ENCODE measurements at regions not wholly inside any gene's neighbourhood (a gene's known extent, or its start where the extent isn't known, plus 50 kb on each side); places are given as distances from the start of the nearest gene placed in this dataset.
"Not testable (repeated sequence)": the region's sequence is repeated elsewhere in the genome, so short reads cannot be mapped to it uniquely, and the experiment has no call there.

DNA sequence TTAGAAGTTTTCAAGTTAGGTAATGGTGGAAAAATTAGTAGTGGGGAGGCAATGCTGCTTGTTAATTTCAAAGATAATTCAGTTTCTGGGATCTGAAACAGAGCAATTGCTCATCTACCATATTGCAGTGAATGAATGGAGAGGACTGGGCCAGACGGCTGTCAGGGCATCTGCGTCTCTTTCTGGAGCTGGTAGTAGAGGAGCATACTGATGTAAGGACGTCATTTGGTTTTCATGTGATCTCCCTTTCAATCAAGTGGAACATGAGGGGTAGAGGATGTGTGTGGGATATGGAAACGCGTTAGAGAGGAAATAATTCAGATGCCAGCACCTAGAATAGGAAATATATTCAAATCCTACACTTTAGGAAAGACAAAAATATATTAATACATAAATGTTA lies 490.3 kb downstream of the ADCYAP1 start:
- no peak for DNase-seq (ENCODE audit: low read depth in 3 of 3, low spot score in 1 of 3)

DNA sequence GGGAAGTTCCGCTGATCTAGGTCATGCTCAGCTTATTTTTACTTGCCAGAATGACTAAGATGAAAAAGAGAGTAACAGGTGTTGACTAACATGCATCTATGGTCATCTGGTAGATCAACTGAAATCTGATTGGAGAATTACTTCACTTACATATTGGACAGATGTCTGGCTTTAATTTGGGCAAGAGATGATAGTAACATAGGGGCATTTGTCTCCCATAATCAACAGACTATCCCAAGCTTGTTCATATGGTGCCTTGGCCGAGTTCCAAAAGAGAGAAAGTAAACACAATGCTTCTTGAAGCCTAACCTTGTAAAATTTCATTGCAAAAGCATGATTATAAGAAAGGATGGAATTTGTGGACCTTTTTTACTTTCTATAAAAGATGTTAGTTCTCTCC lies 503.7 kb downstream of the ADCYAP1 start:
- no peak for DNase-seq (ENCODE audit: low read depth in 3 of 3, low spot score in 1 of 3)

DNA sequence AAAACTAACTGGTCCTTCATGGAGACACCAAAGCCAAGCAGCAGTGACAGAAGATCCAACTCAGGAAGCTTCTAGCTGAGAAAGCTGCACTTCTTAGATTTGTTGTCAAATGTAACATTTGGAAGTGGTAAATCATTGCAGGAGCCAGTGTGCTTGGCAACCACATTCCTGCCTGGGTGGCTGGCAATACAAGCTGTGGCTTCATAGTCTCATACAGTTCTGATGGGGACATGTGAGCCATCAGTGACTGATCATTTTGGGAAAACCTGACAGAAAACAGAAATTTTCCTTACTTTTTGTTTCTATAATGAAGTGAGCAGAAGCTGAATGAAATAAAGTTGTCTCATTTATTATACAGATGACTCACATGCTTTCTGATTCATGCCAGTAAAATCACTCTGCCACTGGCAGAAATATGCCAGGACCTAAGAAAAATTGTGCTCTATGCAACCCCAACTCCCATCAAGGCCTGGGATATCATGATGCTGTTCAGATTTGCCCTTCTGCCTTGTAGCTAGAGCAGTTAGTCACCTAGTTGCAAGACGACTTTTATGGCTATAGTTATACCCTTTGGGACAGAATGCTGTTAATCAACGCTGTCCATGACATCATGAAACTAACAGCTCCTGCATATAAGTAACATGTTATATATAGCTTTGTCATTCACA lies 508.1 kb downstream of the ADCYAP1 start:
- no peak for DNase-seq (ENCODE audit: low read depth in 3 of 3, low spot score in 1 of 3)

DNA sequence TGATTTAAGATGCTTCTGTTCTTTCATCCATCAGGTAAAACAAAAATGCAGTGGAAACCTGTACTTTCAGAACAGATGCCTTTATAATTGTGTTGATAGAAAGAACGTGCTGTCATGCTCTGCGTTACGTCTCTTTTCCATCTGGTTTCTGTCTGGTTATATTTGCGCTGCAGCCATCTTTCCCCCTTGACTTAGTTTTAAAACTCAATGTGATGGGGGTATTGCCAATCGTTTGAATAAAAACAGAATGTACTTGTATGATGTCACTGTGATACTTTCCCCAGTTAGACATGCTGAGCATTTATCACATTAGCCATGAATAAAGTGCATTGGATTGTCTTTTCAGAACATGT lies 508.6 kb downstream of the ADCYAP1 start:
- DNase-seq (ENCODE audit: low read depth in 3 of 3, low spot score in 1 of 3) = no peak

DNA sequence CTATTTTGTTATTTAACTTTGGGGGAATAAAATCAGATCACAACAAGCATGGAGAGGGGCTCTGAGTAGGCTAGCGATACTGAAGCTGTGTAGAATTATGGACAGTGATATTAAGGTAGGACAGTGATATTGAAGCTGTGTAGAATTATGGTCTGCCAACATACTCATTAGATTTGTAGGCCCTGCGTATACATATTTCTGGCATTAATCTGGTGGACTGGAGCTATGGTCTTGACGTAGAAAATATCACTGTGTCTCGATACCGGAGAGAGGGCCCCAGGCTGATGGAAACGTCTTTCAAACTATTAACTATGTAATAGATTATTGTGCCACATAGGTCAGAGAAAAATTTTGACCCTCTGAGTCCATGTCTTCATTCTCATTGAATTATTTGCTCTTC lies 511.4 kb downstream of the ADCYAP1 start:
- DNase-seq (ENCODE audit: low read depth in 3 of 3, low spot score in 1 of 3) = no peak

DNA sequence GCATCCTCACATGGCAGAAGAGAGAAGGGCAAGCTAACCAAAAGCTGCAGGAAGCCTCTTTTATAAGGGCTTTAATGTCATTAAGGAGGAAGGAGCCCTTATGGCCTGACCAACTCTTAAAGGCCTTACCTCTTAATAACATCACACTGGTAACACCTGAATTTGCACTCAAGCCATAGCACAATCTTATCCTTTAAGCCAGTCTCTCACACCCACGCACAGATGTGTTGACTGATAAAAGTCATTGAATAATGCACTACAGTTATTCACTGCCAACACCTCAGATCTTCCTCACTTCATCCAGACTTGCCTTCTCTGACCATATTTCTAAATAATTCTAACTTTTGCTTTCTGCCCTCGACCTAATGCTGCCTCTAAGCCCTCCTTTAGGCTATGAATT lies 516.8 kb downstream of the ADCYAP1 start:
- no peak for DNase-seq (ENCODE audit: low read depth in 3 of 3, low spot score in 1 of 3)

DNA sequence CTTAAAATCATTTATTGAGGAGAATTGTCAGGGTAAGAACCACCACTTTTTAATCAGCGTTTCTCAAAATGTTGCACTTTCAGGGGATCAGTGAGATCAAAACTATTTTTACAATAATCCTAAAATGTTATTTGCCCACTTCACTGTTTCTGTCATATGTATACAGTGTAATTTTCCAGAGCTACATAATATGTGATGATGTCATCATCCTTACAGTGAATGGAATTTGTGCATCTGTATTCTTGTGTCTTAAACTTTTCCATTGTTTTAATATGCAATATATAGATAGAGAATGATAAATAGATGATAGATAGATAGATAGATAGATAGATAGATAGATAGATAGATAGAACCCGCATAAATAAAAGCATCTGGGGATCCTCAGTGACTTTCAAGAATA lies 518.0 kb downstream of the ADCYAP1 start:
- no peak for DNase-seq (ENCODE audit: low read depth in 3 of 3, low spot score in 1 of 3)

DNA sequence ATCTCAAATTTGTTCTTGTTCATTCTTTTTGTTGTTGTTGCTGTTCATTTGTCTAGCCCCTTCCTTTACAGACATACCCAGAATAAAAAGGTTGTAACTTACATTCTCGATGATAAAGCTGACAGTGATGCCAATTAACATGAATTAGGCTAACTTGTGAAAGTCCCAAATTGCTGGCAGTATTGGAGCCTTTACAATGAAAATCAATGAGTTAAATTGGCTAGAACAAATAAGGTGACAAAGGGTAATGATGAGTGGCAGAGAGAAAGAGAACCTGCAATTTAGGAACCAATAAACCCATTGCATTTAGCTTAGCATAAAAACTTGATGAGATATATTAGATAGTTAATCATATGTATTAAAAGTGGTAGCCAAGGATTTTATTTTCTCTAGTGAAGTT lies 521.0 kb downstream of the ADCYAP1 start:
- DNase-seq (ENCODE audit: low read depth in 3 of 3, low spot score in 1 of 3) = no peak

DNA sequence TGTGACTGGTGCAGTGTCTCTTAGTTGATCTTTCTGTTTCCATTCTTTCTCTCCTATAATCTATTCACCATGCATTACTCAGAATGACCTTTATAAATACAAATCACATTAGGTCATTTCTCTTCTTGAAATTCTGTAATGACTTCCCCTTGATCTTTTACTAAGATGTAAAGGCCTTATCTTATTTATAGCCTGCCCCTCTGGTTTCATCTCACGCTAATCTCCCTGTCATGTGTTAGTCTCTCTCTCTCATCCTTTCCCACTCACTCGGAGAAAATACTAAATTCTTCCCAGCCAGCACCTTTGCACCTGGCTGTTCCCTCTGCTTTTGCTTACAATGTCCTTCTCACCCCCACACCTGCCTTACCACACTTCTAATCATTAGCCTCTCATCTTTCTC lies 530.8 kb downstream of the ADCYAP1 start:
- DNase-seq (ENCODE audit: low read depth in 3 of 3, low spot score in 1 of 3) = no peak

DNA sequence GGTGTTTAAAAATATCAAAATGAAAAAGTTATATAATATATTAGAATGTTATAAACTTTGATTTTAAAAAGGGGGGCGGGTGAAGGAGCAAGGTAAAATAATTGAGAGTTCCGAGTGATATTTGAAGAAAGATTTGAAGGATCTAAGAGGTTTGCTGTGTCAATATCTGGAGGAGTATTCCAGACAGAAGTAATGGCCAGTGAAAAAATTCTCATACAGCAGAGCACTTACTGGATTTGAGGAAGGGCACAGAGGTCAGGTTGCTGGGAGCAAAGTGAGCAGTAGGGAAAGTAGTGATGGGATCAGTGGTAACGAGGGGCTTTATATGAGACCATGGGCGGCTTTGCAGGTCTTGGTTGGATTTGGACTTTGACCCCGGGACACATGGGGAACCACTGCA lies 531.5 kb downstream of the ADCYAP1 start:
- DNase-seq (ENCODE audit: low read depth in 3 of 3, low spot score in 1 of 3) = no peak

DNA sequence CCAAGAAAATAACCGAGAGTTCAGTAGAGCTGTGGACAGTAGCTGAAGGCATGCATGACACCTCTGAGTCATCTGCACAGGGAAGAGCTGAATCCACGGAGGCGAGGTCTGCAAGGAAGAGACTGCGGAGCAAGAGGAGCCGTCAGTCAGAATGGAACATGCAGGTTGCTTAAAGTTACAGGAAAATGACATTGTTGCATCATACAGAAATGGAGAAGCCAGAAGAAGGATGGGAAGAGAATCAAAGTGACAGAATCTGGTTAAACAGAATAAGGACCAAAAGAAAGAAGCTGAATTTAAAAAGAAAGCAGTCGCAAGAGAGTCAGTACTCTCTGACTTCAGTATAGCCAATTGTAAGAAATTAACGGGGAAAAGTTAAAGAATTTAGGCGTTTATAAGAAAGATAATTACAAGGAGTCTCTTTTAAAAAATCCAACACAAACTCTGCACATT lies 533.8 kb downstream of the ADCYAP1 start:
- no peak for DNase-seq (ENCODE audit: low read depth in 3 of 3, low spot score in 1 of 3)

DNA sequence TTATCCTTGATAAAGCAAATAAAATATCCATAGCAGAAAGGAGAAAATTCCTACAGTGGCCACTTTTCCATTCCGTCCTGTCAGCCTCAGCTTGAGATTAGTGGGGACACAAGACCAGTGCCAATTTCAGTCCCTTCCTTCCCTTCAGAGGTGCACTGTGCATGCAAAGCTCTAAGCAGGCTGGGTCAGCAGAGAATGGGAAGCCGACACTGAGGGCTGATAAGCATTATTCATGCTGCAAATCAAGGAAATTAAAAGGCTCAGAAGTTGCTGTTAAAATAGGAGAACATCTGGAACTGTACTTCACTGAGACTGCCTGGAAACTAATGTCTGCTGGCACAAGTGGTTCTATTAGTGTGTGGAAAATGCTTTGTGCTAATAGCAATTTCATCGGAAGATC lies 534.3 kb downstream of the ADCYAP1 start:
- no peak for DNase-seq (ENCODE audit: low read depth in 3 of 3, low spot score in 1 of 3)

DNA sequence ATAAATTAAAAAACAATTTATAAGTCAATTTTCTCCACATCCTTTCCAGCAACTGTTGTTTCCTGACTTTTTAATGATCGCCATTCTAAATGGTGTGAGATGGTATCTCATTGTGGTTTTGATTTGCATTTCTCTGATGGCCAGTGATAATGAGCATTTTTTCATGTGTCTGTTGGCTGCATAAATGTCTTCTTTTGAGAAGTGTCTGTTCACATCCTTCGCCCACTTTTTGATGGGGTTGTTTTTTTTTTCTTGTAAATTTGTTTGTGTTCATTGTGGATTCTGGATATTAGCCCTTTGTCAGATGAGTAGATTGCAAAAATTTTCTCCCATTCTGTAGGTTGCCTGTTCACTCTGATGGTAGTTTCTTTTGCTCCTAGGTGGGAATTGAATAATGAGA lies 539.4 kb downstream of the ADCYAP1 start:
- DNase-seq (ENCODE audit: low read depth in 3 of 3, low spot score in 1 of 3) = not testable (repeated sequence)

DNA sequence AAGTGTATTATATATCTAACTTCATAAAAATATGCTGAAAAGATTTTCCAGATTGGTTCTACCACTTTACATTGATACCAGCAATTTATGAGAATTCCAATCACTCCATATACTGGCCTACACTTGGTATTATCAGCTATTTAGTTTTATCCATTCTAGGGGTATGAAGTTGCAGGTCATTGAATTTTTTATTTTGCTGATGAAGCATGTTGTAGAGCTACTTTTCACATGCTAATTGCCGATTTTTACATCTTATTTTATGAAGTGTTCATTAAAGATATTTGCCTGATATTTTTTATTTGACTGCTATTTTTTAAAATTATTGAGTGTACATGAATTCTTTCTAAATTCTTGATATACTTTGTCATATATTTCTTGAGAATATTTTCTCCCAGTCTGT lies 542.1 kb downstream of the ADCYAP1 start:
- DNase-seq (ENCODE audit: low read depth in 3 of 3, low spot score in 1 of 3) = no peak

DNA sequence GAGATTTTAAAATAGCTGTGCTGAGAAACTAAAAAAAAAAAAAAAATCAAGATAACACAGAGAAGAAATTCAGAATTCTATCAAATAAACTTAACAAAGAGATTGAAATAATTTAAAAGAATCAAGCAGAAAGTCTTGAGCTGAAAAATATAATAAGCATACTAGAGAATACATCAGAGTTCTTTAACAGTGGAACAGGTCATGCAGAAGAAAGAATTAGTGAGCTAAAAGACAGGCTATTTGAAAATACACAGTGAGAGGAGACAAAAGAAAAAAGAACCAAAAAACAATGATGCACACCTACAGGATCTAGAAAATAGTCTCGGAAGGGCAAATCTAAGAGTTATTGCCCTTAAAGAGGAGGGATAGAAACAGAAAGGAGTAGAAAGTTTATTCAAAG lies 548.1 kb downstream of the ADCYAP1 start:
- DNase-seq (ENCODE audit: low read depth in 3 of 3, low spot score in 1 of 3) = no peak

DNA sequence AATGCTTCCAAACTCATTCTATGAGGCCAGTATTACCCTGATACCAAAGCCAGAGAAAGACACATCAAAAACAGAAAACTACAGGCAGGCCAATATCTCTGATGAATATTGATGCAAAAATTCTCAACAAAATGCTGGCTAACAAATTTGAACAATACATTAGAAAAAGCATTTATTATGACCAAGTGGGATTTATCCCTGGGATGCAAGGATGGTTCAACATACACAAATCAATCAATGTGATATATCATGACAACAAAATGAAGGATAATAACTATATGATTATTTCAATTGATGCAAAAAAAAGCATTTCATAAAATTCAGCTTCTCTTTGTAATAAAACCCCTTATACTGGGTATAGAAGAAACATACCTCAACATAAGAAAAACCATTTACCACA lies 550.9 kb downstream of the ADCYAP1 start:
- no peak for DNase-seq (ENCODE audit: low read depth in 3 of 3, low spot score in 1 of 3)

DNA sequence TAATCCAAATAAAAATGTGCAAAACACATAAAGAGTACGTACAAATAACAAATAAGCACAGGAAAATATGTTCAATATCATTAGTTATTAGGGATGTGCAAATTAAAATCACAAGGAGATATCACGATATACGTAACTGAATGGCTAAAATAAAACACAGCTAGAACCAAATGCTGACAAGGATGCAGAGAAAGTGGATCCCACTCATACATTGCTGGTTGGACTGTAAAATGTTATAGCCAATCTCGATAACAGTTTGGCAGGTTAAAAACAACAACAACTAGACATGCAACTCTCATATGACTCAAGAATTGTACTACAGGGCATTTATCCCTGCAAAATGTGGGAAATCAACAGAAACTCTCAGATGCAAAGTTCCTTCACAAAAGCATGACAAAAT lies 553.9 kb downstream of the ADCYAP1 start:
- no peak for DNase-seq (ENCODE audit: low read depth in 3 of 3, low spot score in 1 of 3)

DNA sequence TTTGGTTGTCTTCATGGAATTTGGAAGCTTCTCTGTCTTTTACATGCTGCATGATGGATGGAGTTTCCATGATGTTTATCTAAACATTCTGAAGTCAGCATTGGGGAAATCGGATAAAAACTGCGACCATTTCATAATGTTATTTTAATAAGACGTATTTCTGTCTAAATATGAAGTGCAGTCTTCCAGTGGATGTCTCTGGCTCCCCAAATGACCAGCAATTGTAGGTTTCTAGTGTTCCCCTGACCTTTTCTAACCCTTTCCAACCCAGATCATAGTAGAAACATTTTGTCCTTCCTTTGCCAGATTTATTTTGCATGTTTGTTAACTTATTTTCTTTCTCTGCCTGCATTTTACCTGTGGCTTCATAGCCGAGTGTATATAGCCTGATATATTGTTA lies 559.3 kb downstream of the ADCYAP1 start:
- DNase-seq (ENCODE audit: low read depth in 3 of 3, low spot score in 1 of 3) = no peak

DNA sequence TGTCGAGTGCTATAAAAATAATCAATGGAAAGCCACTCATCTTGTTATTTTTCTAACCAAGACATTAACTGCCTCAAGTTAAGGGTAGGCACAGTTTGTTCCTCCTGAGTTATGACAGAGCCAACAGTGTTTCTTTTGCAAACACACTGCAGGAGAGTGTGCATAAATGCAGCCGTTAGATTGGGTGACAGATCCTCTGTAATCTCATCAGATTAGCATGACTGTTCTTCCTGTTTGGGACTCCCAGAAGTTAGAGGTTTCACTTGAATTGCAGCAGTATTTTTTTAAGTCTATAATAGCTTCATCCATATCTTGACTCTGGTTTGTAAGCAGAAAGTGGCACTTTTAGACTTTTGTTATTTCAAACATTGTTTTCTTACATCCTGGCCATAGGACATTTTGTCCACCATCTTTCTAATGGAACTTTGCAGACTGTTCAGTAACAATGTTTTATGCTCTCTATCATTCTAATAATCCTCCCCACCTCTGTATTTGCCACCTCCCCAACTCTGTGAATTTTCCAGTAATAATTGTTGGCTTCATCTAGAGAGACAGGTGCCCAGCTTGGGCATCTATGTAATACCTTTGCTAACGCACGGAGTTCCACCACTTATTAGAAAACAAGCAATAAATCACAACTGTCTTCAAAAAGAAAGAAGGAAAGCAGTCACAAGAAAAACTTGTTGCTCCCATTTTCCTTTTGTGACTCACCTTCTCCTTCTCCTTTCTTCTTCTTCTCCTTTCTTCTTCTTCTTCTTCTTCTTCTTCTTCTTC lies 560.0 kb downstream of the ADCYAP1 start:
- no peak for DNase-seq (ENCODE audit: low read depth in 3 of 3, low spot score in 1 of 3)

DNA sequence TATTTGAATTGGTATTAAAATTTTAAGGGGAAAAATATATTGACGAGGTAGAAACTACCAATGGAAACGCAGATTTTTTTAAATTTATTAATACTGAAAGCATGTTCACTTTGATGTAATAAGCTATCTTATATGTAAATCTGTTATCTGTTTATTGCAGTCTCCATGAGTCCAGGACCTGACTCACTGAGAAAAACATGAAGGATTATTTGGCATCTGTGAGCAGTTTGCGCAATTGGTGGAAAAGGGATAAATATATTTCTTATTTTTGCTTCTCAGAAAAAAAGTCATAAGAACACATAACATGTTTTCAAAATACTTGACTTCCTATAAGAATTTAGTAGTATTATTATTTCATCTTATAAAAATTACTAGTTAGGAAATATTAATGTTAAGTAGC lies 561.4 kb downstream of the ADCYAP1 start:
- no peak for DNase-seq (ENCODE audit: low read depth in 3 of 3, low spot score in 1 of 3)

DNA sequence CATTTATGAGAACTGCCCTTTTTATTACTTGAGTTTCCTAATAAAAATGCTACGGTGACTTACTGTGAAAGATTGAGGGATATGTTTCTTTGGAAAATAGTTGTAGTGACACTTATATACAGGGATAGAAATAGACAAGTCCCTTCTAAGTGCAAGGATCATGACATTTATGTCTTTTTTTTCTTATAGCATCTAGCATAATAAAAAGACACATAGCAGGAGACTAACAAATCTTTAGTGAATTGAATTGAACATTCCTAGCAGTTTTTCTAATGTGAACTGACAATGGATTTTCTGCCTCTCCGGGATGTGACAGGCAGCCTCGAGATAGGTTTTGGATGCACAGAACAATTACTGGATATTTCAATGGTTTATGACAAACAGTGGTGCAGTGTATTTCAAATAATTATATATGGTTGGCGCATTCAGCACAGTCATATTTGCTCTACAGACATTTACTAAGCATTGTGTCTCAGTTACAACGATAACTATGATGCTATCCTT lies 562.8 kb downstream of the ADCYAP1 start:
- DNase-seq (ENCODE audit: low read depth in 3 of 3, low spot score in 1 of 3) = no peak

DNA sequence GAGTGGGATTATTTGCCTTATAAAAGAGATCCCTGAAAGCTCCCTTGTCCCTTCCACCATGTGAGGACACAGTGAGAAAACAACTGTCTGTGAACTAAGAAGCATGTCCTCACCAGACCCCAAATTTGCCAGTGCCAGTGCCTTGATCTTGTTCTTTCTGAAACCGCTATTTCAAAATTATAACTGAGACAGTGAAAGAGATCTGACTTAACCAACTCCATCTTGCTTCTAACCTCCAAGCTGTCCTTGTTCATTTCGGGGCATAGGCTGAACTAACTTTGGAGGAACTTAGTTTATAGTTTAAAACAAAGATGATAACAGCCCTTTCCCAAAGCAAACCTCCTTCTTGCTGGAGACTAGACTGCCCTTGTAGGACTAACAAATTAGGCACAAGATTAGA lies 563.9 kb downstream of the ADCYAP1 start:
- no peak for DNase-seq (ENCODE audit: low read depth in 3 of 3, low spot score in 1 of 3)

DNA sequence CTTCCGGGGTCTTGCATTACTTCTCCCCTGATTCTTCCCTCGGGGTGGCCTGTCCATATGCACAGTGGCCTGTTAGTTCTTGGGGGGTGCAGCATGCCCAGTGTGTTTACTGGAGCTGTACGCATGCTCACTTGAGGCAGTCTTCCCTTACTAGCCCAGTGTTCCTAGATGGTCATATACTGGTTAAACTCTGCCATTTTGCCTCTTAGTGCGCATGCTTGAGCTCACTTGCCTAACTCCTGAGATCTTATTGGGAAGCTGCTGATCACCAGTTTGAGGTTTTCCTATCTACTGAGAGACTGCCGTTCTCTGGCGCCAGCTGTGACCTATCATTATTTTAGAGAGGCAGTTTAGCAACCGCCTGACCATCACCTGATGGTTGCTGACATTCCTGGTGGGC lies 571.2 kb downstream of the ADCYAP1 start:
- DNase-seq (ENCODE audit: low read depth in 3 of 3, low spot score in 1 of 3) = no peak
